ENCODE measurements at regions not wholly inside any gene's neighbourhood (a gene's known extent, or its start where the extent isn't known, plus 50 kb on each side); places are given as distances from the start of the nearest gene placed in this dataset.

GRCh38 chr1:103162360-103162759 is 54.0 kb upstream of the COL11A1 start:
- TF ChIP-seq CTCF (IDR thresholded peaks at IDR 0.05 in 2 of 3, conservative IDR thresholded peaks at IDR 0.05 in 1 of 3; ENCODE audit: borderline replicate concordance in 1 of 3, insufficient read depth in 1 of 3, low read depth in 2 of 3, low read length in 2 of 3) (no peak), POLR2AphosphoS5 (IDR thresholded peaks at IDR 0.05; ENCODE audit: low read depth, low read length) (no peak), ATF3 (IDR thresholded peaks at IDR 0.05) (no peak), JUND (IDR thresholded peaks at IDR 0.05) (no peak), POLR2A (IDR thresholded peaks at IDR 0.05; ENCODE audit: borderline replicate concordance, extremely low read depth, insufficient read depth, insufficient read length) (no peak), CBX3 (IDR thresholded peaks at IDR 0.05; ENCODE audit: low read depth) (no peak), YY1 (IDR thresholded peaks at IDR 0.05; ENCODE audit: extremely low read depth, insufficient replicate concordance, low read depth, low read length) (no peak), EGR1 (IDR thresholded peaks at IDR 0.05; ENCODE audit: low read depth) (no peak), ZNF274 (IDR thresholded peaks at IDR 0.05; ENCODE audit: low read depth, low read length) (no peak), SRF (IDR thresholded peaks at IDR 0.05; ENCODE audit: low read depth) (no peak), EZH2 (IDR thresholded peaks at IDR 0.05) (no peak)

Data from HCT116 (cell line).